ENCODE measurements at regions not wholly inside any gene's neighbourhood (a gene's known extent, or its start where the extent isn't known, plus 50 kb on each side); places are given as distances from the start of the nearest gene placed in this dataset.

GRCh38 chr2:71999580-71999979 lies 148.1 kb downstream of the CYP26B1 start:
- TF ChIP-seq CTCF (IDR thresholded peaks at IDR 0.05) (no peak), POLR2AphosphoS5 (IDR thresholded peaks at IDR 0.05) (no peak), POLR2A (IDR thresholded peaks at IDR 0.05) (no peak)
- intact Hi-C loops (cut with DNase I): no loop called here
- H3K9me3 ChIP-seq: no peaks in the 10 kb centered on the region
- H3K36me3 ChIP-seq: no peaks in the 10 kb centered on the region
- no peaks in the 10 kb centered on the region for H3K27me3 ChIP-seq (replicated peaks; ENCODE audit: insufficient read depth)
- no peaks in the 10 kb centered on the region for H3K4me1 ChIP-seq (replicated peaks)
- WGBS: 93% methylated on average over 5 of the region's 5 CpGs
- no peak overlapping the region for H3K4me3 ChIP-seq
- no peak for DNase-seq (ENCODE audit: low spot score)
- no peak overlapping the region for H3K27ac ChIP-seq

- Histone ChIP-seq H3K4me3 (no peak overlapping the region), H3K4me1 (replicated peaks) (no peaks in the 10 kb centered on the region), H3K36me3 (no peaks in the 10 kb centered on the region), H3K27ac (no peak overlapping the region), H3K9me3 (no peaks in the 10 kb centered on the region), H3K27me3 (replicated peaks; ENCODE audit: insufficient read depth) (no peaks in the 10 kb centered on the region)
- TF ChIP-seq POLR2A (IDR thresholded peaks at IDR 0.05): no peak
- no peak for TF ChIP-seq CTCF (IDR thresholded peaks at IDR 0.05)
- no peak for TF ChIP-seq POLR2AphosphoS5 (IDR thresholded peaks at IDR 0.05)
- intact Hi-C loops (cut with DNase I): no loop called here
- no peak for DNase-seq (ENCODE audit: low spot score)
Measured at GRCh38 chr2:71997843-71998242, 149.8 kb downstream of the CYP26B1 start.

GRCh38 chr2:71995067-71995665 lies 152.5 kb downstream of the CYP26B1 start:
- Histone ChIP-seq H3K4me3 (no peak overlapping the region), H3K9me3 (no peaks in the 10 kb centered on the region), H3K36me3 (no peaks in the 10 kb centered on the region), H3K27ac (no peak overlapping the region), H3K4me1 (replicated peaks) (no peaks in the 10 kb centered on the region), H3K27me3 (replicated peaks; ENCODE audit: insufficient read depth) (no peaks in the 10 kb centered on the region)
- WGBS: 76% methylated on average over 3 of the region's 3 CpGs
- TF ChIP-seq POLR2A (IDR thresholded peaks at IDR 0.05) (no peak), CTCF (IDR thresholded peaks at IDR 0.05) (peak in 2 of 4 experiments; percentile 15 to 23)
- intact Hi-C loops (cut with DNase I): no loop called here
- no peak for DNase-seq (ENCODE audit: low spot score)

- Histone ChIP-seq H3K4me1 (replicated peaks) (no peaks in the 10 kb centered on the region), H3K27me3 (replicated peaks; ENCODE audit: insufficient read depth) (no peaks in the 10 kb centered on the region), H3K9me3 (no peaks in the 10 kb centered on the region), H3K36me3 (no peaks in the 10 kb centered on the region), H3K4me3 (no peak overlapping the region), H3K27ac (no peak overlapping the region)
- intact Hi-C loops (cut with DNase I): no loop called here
- TF ChIP-seq POLR2A (IDR thresholded peaks at IDR 0.05): no peak
- no peak for DNase-seq (ENCODE audit: low spot score)
- 60% methylated on average over 2 of the region's 2 CpGs for WGBS
Measured at GRCh38 chr2:71992036-71992435, 155.6 kb downstream of the CYP26B1 start.

GRCh38 chr2:71991397-71991796 lies 156.3 kb downstream of the CYP26B1 start:
- Histone ChIP-seq H3K27ac (no peak overlapping the region), H3K4me1 (replicated peaks) (no peaks in the 10 kb centered on the region), H3K27me3 (replicated peaks; ENCODE audit: insufficient read depth) (no peaks in the 10 kb centered on the region), H3K36me3 (no peaks in the 10 kb centered on the region), H3K4me3 (no peak overlapping the region), H3K9me3 (no peaks in the 10 kb centered on the region)
- TF ChIP-seq POLR2A (IDR thresholded peaks at IDR 0.05) (no peak), POLR2AphosphoS5 (IDR thresholded peaks at IDR 0.05) (no peak), CTCF (IDR thresholded peaks at IDR 0.05) (no peak)
- no peak for DNase-seq (ENCODE audit: low spot score)
- intact Hi-C loops (cut with DNase I): no loop called here
- whole genome bisulfite sequencing: 94% methylated on average over 4 of the region's 4 CpGs

Measured in prostate gland (tissue), 2 donors.